ENCODE measurements at regions not wholly inside any gene's neighbourhood (a gene's known extent, or its start where the extent isn't known, plus 50 kb on each side); places are given as distances from the start of the nearest gene placed in this dataset.

- TF ChIP-seq CTCF (IDR thresholded peaks at IDR 0.05) (no peak), POLR2AphosphoS5 (IDR thresholded peaks at IDR 0.05) (no peak)
These were observed 78.2 kb upstream of the ZNF92 start for GRCh38 chr7:65295409-65295808.

Data from prostate gland (tissue), 2 donors.